GM06990 (cell line): ENCODE measurements at regions not wholly inside any gene's neighbourhood (a gene's known extent, or its start where the extent isn't known, plus 50 kb on each side); places are given as distances from the start of the nearest gene placed in this dataset.

Experiments used
- DNase-seq: peaks from one replicate; pipeline ENCODE4 v3.0.0-alpha.2; 2011; ENCODE audit not compliant: insufficient read length; ENCODE audit errors: extremely low read depth
- H3K27me3 ChIP-seq: replicated peaks from 2 replicates; pipeline ENCODE4 v1.6.0; 2011; ENCODE audit warnings: low read length; ENCODE audit not compliant: control insufficient read depth, insufficient read depth
- H3K36me3 ChIP-seq: 2 replicates; pipeline ENCODE4 v1.5.1; 2011; ENCODE audit warnings: low read length; ENCODE audit not compliant: control insufficient read depth, insufficient read depth
- H3K4me3 ChIP-seq: replicated peaks from 2 replicates; pipeline ENCODE4 v1.5.1; 2011; ENCODE audit warnings: low read depth, mild to moderate bottlenecking, control low read depth, low read length
- CTCF ChIP-seq: IDR thresholded peaks from 2 replicates; pipeline ENCODE4 v1.5.1; 2011; ENCODE audit warnings: low read length, control low read depth, mild to moderate bottlenecking, inconsistent platforms; ENCODE audit not compliant: insufficient read depth, poor library complexity, severe bottlenecking

GRCh38 chr4:159434114-159434870 lies 331.4 kb downstream of the RAPGEF2 start:
- TF ChIP-seq CTCF = no peak
- H3K27me3 ChIP-seq = no peaks in the 10 kb centered on the region; the same call in none of the 2 replicates

GRCh38 chr4:159434871-159435241 lies 332.0 kb downstream of the RAPGEF2 start:
- Histone ChIP-seq H3K36me3 (no peaks in the 10 kb centered on the region), H3K4me3 (no peak overlapping the region), H3K27me3 (no peaks in the 10 kb centered on the region; the same call in none of the 2 replicates)
- DNase-seq = no peak
- no peak for TF ChIP-seq CTCF

More at GRCh38 chr4:159434114-159434870, 331.4 kb downstream of the RAPGEF2 start:
- DNase-seq = no peak
- H3K36me3 ChIP-seq = no peaks in the 10 kb centered on the region
- H3K4me3 ChIP-seq = no peak overlapping the region

GRCh38 chr4:159435561-159436023 lies 332.7 kb downstream of the RAPGEF2 start:
- no peaks in the 10 kb centered on the region for H3K36me3 ChIP-seq
- DNase-seq = no peak
- no peak for TF ChIP-seq CTCF
- no peaks in the 10 kb centered on the region; the same call in none of the 2 replicates for H3K27me3 ChIP-seq
- no peak overlapping the region for H3K4me3 ChIP-seq

- Histone ChIP-seq H3K4me3 (no peak overlapping the region), H3K27me3 (no peaks in the 10 kb centered on the region), H3K36me3 (no peaks in the 10 kb centered on the region)
- no peak for TF ChIP-seq CTCF
- DNase-seq = no peak
These were observed 341.1 kb downstream of the RAPGEF2 start for GRCh38 chr4:159443975-159444374.

- no peak for DNase-seq
- Histone ChIP-seq H3K27me3 (no peaks in the 10 kb centered on the region), H3K4me3 (no peak overlapping the region), H3K36me3 (no peaks in the 10 kb centered on the region)
- TF ChIP-seq CTCF = no peak
These were observed 341.8 kb downstream of the RAPGEF2 start for GRCh38 chr4:159444678-159445077.
